HG03064 (cell line): ENCODE measurements at regions not wholly inside any gene's neighbourhood (a gene's known extent, or its start where the extent isn't known, plus 50 kb on each side); places are given as distances from the start of the nearest gene placed in this dataset.
"Not testable (repeated sequence)": the region's sequence is repeated elsewhere in the genome, so short reads cannot be mapped to it uniquely, and the experiment has no call there.

Experiments used
- ATAC-seq: cut with Tn5 transposase; IDR thresholded peaks from one replicate; pipeline ENCODE4 v1.9.1; 2021; ENCODE audit warnings: low read depth; ENCODE audit not compliant: unreplicated experiment

GRCh38 chr17:20895426-20895825 lies 147.4 kb downstream of the USP22 start:
- not testable (repeated sequence) for ATAC-seq

- ATAC-seq: no peak
These were observed 146.6 kb downstream of the USP22 start for GRCh38 chr17:20896153-20896649.

- not testable (repeated sequence) for ATAC-seq
These were observed 144.1 kb downstream of the USP22 start for GRCh38 chr17:20898726-20899125.

- not testable (repeated sequence) for ATAC-seq
These were observed 140.3 kb downstream of the USP22 start for GRCh38 chr17:20902496-20902895.

- ATAC-seq: not testable (repeated sequence)
These were observed 139.3 kb downstream of the USP22 start for GRCh38 chr17:20903549-20903948.

GRCh38 chr17:20908313-20909267 lies 134.2 kb downstream of the USP22 start:
- ATAC-seq: peak; percentile 67

- ATAC-seq: no peak
These were observed 128.2 kb downstream of the USP22 start for GRCh38 chr17:20914658-20915057.

- ATAC-seq: no peak
These were observed 126.4 kb downstream of the USP22 start for GRCh38 chr17:20916383-20916782.

GRCh38 chr17:20917610-20918306 lies 125.1 kb downstream of the USP22 start:
- not testable (repeated sequence) for ATAC-seq

GRCh38 chr17:20920095-20920814 lies 122.6 kb downstream of the USP22 start:
- no peak for ATAC-seq

- no peak for ATAC-seq
These were observed 122.0 kb downstream of the USP22 start for GRCh38 chr17:20920815-20921199.

- no peak for ATAC-seq
These were observed 120.6 kb downstream of the USP22 start for GRCh38 chr17:20922128-20922670.

- ATAC-seq: no peak
These were observed 118.5 kb downstream of the USP22 start for GRCh38 chr17:20924306-20924705.

- ATAC-seq: no peak
These were observed 117.7 kb downstream of the USP22 start for GRCh38 chr17:20925091-20925490.

- no peak for ATAC-seq
These were observed 116.9 kb downstream of the USP22 start for GRCh38 chr17:20925954-20926353.

- ATAC-seq: no peak
These were observed 116.3 kb downstream of the USP22 start for GRCh38 chr17:20926532-20926931.

- ATAC-seq: no peak
These were observed 115.4 kb downstream of the USP22 start for GRCh38 chr17:20927308-20927977.

- no peak for ATAC-seq
These were observed 113.5 kb downstream of the USP22 start for GRCh38 chr17:20929334-20929733.

- no peak for ATAC-seq
These were observed 112.6 kb downstream of the USP22 start for GRCh38 chr17:20930081-20930760.
